Ammon's horn (tissue), 1 donor: ENCODE measurements at regions not wholly inside any gene's neighbourhood (a gene's known extent, or its start where the extent isn't known, plus 50 kb on each side); places are given as distances from the start of the nearest gene placed in this dataset.

ENCODE experiments used
- DNase-seq: peaks from one replicate; pipeline ENCODE4 v3.0.0-alpha.2; 2016; ENCODE audit warnings: low spot score

GRCh38 chr6:87936065-87936464 is 111.6 kb upstream of the SPACA1 start:
- DNase-seq: no peak

GRCh38 chr6:87935196-87935595 is 112.4 kb upstream of the SPACA1 start:
- DNase-seq: no peak

- DNase-seq: no peak
Measured at GRCh38 chr6:87932361-87932760, 115.3 kb upstream of the SPACA1 start.

GRCh38 chr6:87929843-87930288 is 117.8 kb upstream of the SPACA1 start:
- peak; percentile 93 for DNase-seq

GRCh38 chr6:87926687-87927086 is 121.0 kb upstream of the SPACA1 start:
- no peak for DNase-seq

GRCh38 chr6:87926072-87926471 is 121.6 kb upstream of the SPACA1 start:
- DNase-seq: no peak

- DNase-seq: no peak
Measured at GRCh38 chr6:87925373-87926060, 122.1 kb upstream of the SPACA1 start.

- no peak for DNase-seq
Measured at GRCh38 chr6:87923389-87924050, 124.1 kb upstream of the SPACA1 start.

GRCh38 chr6:87922947-87923330 is 124.7 kb upstream of the SPACA1 start:
- no peak for DNase-seq

GRCh38 chr6:87922196-87922946 is 125.3 kb upstream of the SPACA1 start:
- DNase-seq: no peak

GRCh38 chr6:87921034-87921433 is 126.6 kb upstream of the SPACA1 start:
- DNase-seq: no peak

- no peak for DNase-seq
Measured at GRCh38 chr6:87920245-87920644, 127.4 kb upstream of the SPACA1 start.

- no peak for DNase-seq
Measured at GRCh38 chr6:87919416-87919815, 128.2 kb upstream of the SPACA1 start.

GRCh38 chr6:87919001-87919400 is 128.6 kb upstream of the SPACA1 start:
- no peak for DNase-seq

- DNase-seq: no peak
Measured at GRCh38 chr6:87918461-87918941, 129.1 kb upstream of the SPACA1 start.

GRCh38 chr6:87917886-87918285 is 129.8 kb upstream of the SPACA1 start:
- DNase-seq: no peak

- no peak for DNase-seq
Measured at GRCh38 chr6:87916446-87916845, 131.2 kb upstream of the SPACA1 start.

GRCh38 chr6:87914637-87915395 is 132.8 kb upstream of the SPACA1 start:
- no peak for DNase-seq

GRCh38 chr6:87913974-87914373 is 133.7 kb upstream of the SPACA1 start:
- DNase-seq: no peak

GRCh38 chr6:87912102-87912501 is 135.5 kb upstream of the SPACA1 start:
- DNase-seq: no peak

GRCh38 chr6:87909849-87910248 is 137.8 kb upstream of the SPACA1 start:
- no peak for DNase-seq
